Naive thymus-derived CD8-positive, alpha-beta T cell (primary cell): ENCODE measurements at regions not wholly inside any gene's neighbourhood (a gene's known extent, or its start where the extent isn't known, plus 50 kb on each side); places are given as distances from the start of the nearest gene placed in this dataset.
A peak's percentile ranks its signal among the peaks of the same experiment; 100 is the strongest.

Experiments used
- ATAC-seq, 2 donors: fragments of 150-1000 bp; cut with Tn5 transposase in 1 of 2; sonication (Bioruptor Pico), chemical (Tn5 transposase) in 1 of 2; 1 replicate in 1 of 2; 2 replicates in 1 of 2; pipeline ENCODE4 v1.10.0; 2021; ENCODE audit warnings: mild to moderate bottlenecking in 2 of 2, moderate library complexity in 2 of 2
- POLR2A ChIA-PET: fragments of 350-600 bp; sonication (Branson Sonifier 250); formaldehyde crosslinking; loops from one replicate; lab custom pipeline; 2021; ENCODE audit warnings: antibody characterized with exemption; lab: Charles Lee
- DNase-seq, 10 donors: peaks; one replicate each; pipeline versions ENCODE4 v3.0.0 to v3.0.0-alpha.2; 2020 to 2022
- H3K27ac Mint-ChIP-seq, 10 donors: one replicate each; pipeline ENCODE4 v1.8.0; 2020 to 2022; ENCODE audit warnings: mild to moderate bottlenecking in 10 of 10, mixed read lengths in 10 of 10, moderate library complexity in 4 of 10, inconsistent platforms in 1 of 10
- H3K27me3 Mint-ChIP-seq, 5 donors: one replicate each; pipeline ENCODE4 v1.8.0; 2021 to 2022; ENCODE audit warnings: mixed read lengths in 5 of 5
- H3K36me3 Mint-ChIP-seq, 3 donors: one replicate each; pipeline ENCODE4 v1.8.0; 2020 to 2022; ENCODE audit warnings: mixed read lengths in 3 of 3, mild to moderate bottlenecking in 2 of 3, inconsistent platforms in 1 of 3
- H3K4me1 Mint-ChIP-seq, 4 donors: one replicate each; pipeline ENCODE4 v1.8.0; 2021 to 2022; ENCODE audit warnings: mixed read lengths in 4 of 4
- H3K4me3 Mint-ChIP-seq, 10 donors: one replicate each; pipeline ENCODE4 v1.8.0; 2020 to 2022; ENCODE audit warnings: mild to moderate bottlenecking in 10 of 10, mixed read lengths in 10 of 10, moderate library complexity in 6 of 10, inconsistent platforms in 1 of 10
- H3K9me3 Mint-ChIP-seq, 9 donors: one replicate each; pipeline ENCODE4 v1.8.0; 2020 to 2022; ENCODE audit warnings: mixed read lengths in 9 of 9, mild to moderate bottlenecking in 3 of 9, inconsistent platforms in 1 of 9, moderate library complexity in 1 of 9

- peaks cover 0 to 1% (median 0%) of the 10 kb centered on the region in 5 donors for H3K27me3 Mint-ChIP-seq
- no peak overlapping the region for H3K27ac Mint-ChIP-seq
- POLR2A ChIA-PET: no interaction called here
- peaks cover 0 to 10% (median 6%) of the 10 kb centered on the region in 4 donors for H3K4me1 Mint-ChIP-seq
- DNase-seq: no peak
- H3K4me3 Mint-ChIP-seq: no peak overlapping the region
- no peaks in the 10 kb centered on the region for H3K36me3 Mint-ChIP-seq
- H3K9me3 Mint-ChIP-seq: no peaks in the 10 kb centered on the region
- no peak for ATAC-seq
Observed at GRCh38 chrY:13756615-13757014, 52.9 kb downstream of the TMSB4Y start.

- POLR2A ChIA-PET: interaction anchor here (0.9 kb wide), 1 partner anchor 15 kb away, joined by 6 read pairs; no protein-coding TSS in a partner anchor
- H3K36me3 Mint-ChIP-seq: peaks cover 0 to 7% (median 6%) of the 10 kb centered on the region in 3 donors
Observed at GRCh38 chrY:13766040-13766439, 62.3 kb downstream of the TMSB4Y start.

GRCh38 chrY:13790108-13790793 is 86.6 kb downstream of the TMSB4Y start:
- Mint-ChIP-seq H3K36me3 (peaks cover 0 to 14% (median 11%) of the 10 kb centered on the region in 3 donors), H3K27ac (peak overlapping the region in 2 of 10 donors; percentile 15 to 26), H3K27me3 (no peaks in the 10 kb centered on the region), H3K4me3 (peak overlapping the region in 2 of 10 donors; percentile 0 to 14), H3K9me3 (peaks cover 0 to 18% (median 0%) of the 10 kb centered on the region in 9 donors), H3K4me1 (peaks cover 12 to 21% (median 16%) of the 10 kb centered on the region in 4 donors)
- ATAC-seq (no peak), DNase-seq (no peak)
- POLR2A ChIA-PET: no interaction called here

More at GRCh38 chrY:13766040-13766439, 62.3 kb downstream of the TMSB4Y start:
- H3K27me3 Mint-ChIP-seq: no peaks in the 10 kb centered on the region
- no peak for ATAC-seq
- H3K9me3 Mint-ChIP-seq: no peaks in the 10 kb centered on the region
- peaks cover 0 to 5% (median under 1%) of the 10 kb centered on the region in 4 donors for H3K4me1 Mint-ChIP-seq
- DNase-seq: no peak
- no peak overlapping the region for H3K4me3 Mint-ChIP-seq
- no peak overlapping the region for H3K27ac Mint-ChIP-seq

DNA sequence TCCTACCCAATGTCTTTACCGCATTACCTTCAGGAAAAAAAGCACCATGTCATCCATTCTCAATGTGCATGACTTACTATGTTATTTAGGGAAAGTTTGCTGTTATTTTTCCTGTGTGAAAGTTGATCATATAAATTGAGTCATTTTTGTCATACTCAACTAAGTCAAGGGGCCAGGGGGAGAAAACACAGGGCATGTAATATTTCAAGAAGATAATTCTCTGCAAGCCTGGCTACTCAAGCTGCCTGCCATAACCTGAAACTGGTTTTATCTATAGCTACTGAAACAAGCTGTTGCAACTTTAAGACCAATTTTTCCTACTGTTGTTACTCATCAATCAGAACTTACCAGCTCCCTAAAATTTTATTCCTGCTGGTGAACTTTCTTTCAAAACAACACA is 91.4 kb downstream of the TMSB4Y start:
- POLR2A ChIA-PET: no interaction called here
- Mint-ChIP-seq H3K9me3 (no peaks in the 10 kb centered on the region), H3K27ac (no peak overlapping the region), H3K27me3 (no peaks in the 10 kb centered on the region), H3K4me3 (no peak overlapping the region), H3K36me3 (peaks cover 0 to 4% (median 3%) of the 10 kb centered on the region in 3 donors), H3K4me1 (peaks cover 4 to 5% (median 5%) of the 10 kb centered on the region in 4 donors)
- ATAC-seq (no peak), DNase-seq (no peak)

- Mint-ChIP-seq H3K4me1 (peaks cover 10 to 15% (median 13%) of the 10 kb centered on the region in 4 donors), H3K27ac (no peak overlapping the region), H3K4me3 (no peak overlapping the region), H3K27me3 (no peaks in the 10 kb centered on the region), H3K9me3 (peaks cover 0 to 1% (median 0%) of the 10 kb centered on the region in 9 donors), H3K36me3 (peaks cover 0 to 3% (median 2%) of the 10 kb centered on the region in 3 donors)
- no peak for ATAC-seq
- DNase-seq: no peak
- POLR2A ChIA-PET: no interaction called here
Observed at GRCh38 chrY:13802828-13803227, 99.1 kb downstream of the TMSB4Y start.

DNA sequence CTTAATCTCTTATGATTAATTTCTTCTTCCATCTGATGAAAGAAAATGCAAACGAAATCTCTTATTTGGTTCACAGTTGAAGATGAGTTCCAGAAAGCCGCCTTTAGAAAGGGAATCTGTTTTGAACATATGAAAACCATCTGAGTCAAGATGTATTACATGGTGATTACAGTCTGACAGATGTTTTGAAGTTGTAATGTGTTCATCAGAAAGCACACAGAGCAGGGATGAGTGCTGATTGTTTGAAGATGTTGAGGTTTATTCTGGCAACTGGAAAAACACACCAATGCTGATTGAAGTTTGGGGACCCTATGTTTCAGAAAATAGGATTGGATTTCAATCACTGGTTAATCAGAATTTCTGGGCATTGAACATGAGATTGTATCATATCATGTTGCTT is 99.7 kb downstream of the TMSB4Y start:
- H3K4me1 Mint-ChIP-seq: peaks cover 10 to 15% (median 13%) of the 10 kb centered on the region in 4 donors
- H3K9me3 Mint-ChIP-seq: peaks cover 0 to 1% (median 0%) of the 10 kb centered on the region in 9 donors
- no peaks in the 10 kb centered on the region for H3K27me3 Mint-ChIP-seq
- DNase-seq (no peak), ATAC-seq (no peak)
- POLR2A ChIA-PET: no interaction called here
- no peak overlapping the region for H3K4me3 Mint-ChIP-seq
- H3K27ac Mint-ChIP-seq: peak overlapping the region in 1 of 10 donors; percentile 59
- H3K36me3 Mint-ChIP-seq: peaks cover 0 to 6% (median 3%) of the 10 kb centered on the region in 3 donors

- peak overlapping the region in 3 of 10 donors; percentile 13 to 46 (median 40) for H3K27ac Mint-ChIP-seq
- H3K4me1 Mint-ChIP-seq: peaks cover 10 to 15% (median 13%) of the 10 kb centered on the region in 4 donors
- H3K27me3 Mint-ChIP-seq: no peaks in the 10 kb centered on the region
- ATAC-seq (no peak), DNase-seq (no peak)
- H3K9me3 Mint-ChIP-seq: peaks cover 0 to 4% (median 0%) of the 10 kb centered on the region in 9 donors
- peaks cover 0 to 16% (median 5%) of the 10 kb centered on the region in 3 donors for H3K36me3 Mint-ChIP-seq
- peak overlapping the region in 2 of 10 donors; percentile 6 to 23 for H3K4me3 Mint-ChIP-seq
- POLR2A ChIA-PET: no interaction called here
Observed at GRCh38 chrY:13804124-13805056, 100.7 kb downstream of the TMSB4Y start.

- POLR2A ChIA-PET: no interaction called here
Observed at GRCh38 chrY:13805057-13805735, 101.5 kb downstream of the TMSB4Y start.

DNA sequence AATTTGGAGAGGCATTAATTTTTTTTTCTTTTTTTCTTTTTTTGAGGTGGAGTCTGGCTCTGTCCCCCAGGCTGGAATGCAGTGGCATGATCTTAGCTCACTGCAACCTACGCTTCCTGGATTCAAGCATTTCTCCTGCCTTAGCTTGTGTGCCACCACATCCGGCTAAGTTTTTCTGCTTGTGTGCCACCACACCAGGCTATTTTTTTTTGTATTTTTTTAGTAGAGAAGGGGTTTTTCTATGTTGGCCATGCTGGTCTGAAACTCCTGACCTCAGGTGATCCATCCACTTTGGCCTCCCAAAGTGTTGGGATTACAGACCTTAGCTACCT is 102.0 kb downstream of the TMSB4Y start:
- POLR2A ChIA-PET: no interaction called here
- DNase-seq (no peak), ATAC-seq (peak in 1 of 2 donors; percentile 12)
- peaks cover 0 to 22% (median 13%) of the 10 kb centered on the region in 3 donors for H3K36me3 Mint-ChIP-seq
- H3K9me3 Mint-ChIP-seq: peaks cover 0 to 17% (median 0%) of the 10 kb centered on the region in 9 donors
- H3K4me1 Mint-ChIP-seq: peaks cover 10 to 16% (median 14%) of the 10 kb centered on the region in 4 donors
- peak overlapping the region in 3 of 10 donors; percentile 2 to 64 (median 46) for H3K27ac Mint-ChIP-seq
- peak overlapping the region in 2 of 10 donors; percentile 23 to 40 for H3K4me3 Mint-ChIP-seq
- H3K27me3 Mint-ChIP-seq: no peaks in the 10 kb centered on the region

More at GRCh38 chrY:13805057-13805735, 101.5 kb downstream of the TMSB4Y start:
- peaks cover 0 to 18% (median 12%) of the 10 kb centered on the region in 3 donors for H3K36me3 Mint-ChIP-seq
- no peaks in the 10 kb centered on the region for H3K27me3 Mint-ChIP-seq
- H3K27ac Mint-ChIP-seq: peak overlapping the region in 3 of 10 donors; percentile 2 to 64 (median 46)
- H3K4me1 Mint-ChIP-seq: peaks cover 10 to 16% (median 14%) of the 10 kb centered on the region in 4 donors
- H3K9me3 Mint-ChIP-seq: peaks cover 0 to 12% (median 0%) of the 10 kb centered on the region in 9 donors
- DNase-seq (no peak), ATAC-seq (peak in 1 of 2 donors; percentile 49)
- H3K4me3 Mint-ChIP-seq: peak overlapping the region in 4 of 10 donors; percentile 12 to 40 (median 23)

DNA sequence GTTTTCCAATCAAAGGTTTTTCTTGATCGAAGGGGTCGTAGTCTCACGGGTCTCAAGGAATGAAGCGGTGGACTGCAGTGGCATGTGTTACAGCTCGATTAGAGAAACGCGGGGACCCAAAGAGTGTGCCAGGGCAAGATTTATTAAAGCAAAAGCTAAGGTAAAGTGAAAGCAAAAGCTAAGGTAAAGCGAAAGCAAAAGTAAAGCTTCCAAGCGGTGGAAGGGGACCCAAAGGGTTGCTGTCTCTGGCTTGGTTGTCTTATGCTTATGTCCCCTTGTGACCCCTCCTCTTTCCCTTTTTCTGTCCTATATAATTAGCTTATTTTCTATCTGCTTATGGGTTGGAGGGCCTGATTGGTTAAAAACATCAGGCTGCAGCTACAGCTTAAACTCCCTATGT is 126.4 kb downstream of the TMSB4Y start:
- no peak for ATAC-seq
- no peak overlapping the region for H3K4me3 Mint-ChIP-seq
- peaks cover 0 to 12% (median 0%) of the 10 kb centered on the region in 9 donors for H3K9me3 Mint-ChIP-seq
- DNase-seq: no peak
- H3K4me1 Mint-ChIP-seq: peaks cover 0 to 2% (median under 1%) of the 10 kb centered on the region in 4 donors
- POLR2A ChIA-PET: no interaction called here
- H3K27me3 Mint-ChIP-seq: no peaks in the 10 kb centered on the region
- H3K27ac Mint-ChIP-seq: peak overlapping the region in 1 of 10 donors; percentile 49
- H3K36me3 Mint-ChIP-seq: peaks cover 0 to 5% (median 0%) of the 10 kb centered on the region in 3 donors

- H3K9me3 Mint-ChIP-seq: peaks cover 0 to 20% (median 2%) of the 10 kb centered on the region in 9 donors
- no peak overlapping the region for H3K4me3 Mint-ChIP-seq
- DNase-seq: no peak
- POLR2A ChIA-PET: no interaction called here
- H3K4me1 Mint-ChIP-seq: peaks cover 0 to 2% (median 0%) of the 10 kb centered on the region in 4 donors
- H3K27ac Mint-ChIP-seq: no peak overlapping the region
- ATAC-seq: no peak
- peaks cover 0 to 41% (median 24%) of the 10 kb centered on the region in 3 donors for H3K36me3 Mint-ChIP-seq
- no peaks in the 10 kb centered on the region for H3K27me3 Mint-ChIP-seq
Observed at GRCh38 chrY:13844411-13844810, 140.7 kb downstream of the TMSB4Y start.

DNA sequence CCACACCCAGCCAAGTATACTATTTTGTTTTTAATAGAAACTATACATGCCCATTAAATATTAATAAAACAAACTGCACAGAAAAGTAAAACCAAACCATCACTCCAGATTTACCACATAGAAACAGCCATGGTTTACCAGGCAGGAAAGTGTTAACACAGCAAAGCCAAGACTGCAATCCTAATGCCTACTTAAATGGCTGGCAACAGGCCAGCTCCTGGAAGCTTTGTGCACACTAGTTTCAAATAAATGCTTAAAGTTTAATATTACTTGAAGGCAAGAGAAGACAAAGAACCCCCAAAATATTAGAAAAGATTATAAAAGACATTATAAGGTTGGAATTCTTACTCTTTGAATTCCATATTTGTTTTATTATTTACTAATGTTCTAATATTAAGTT is 141.0 kb downstream of the VCY start:
- Mint-ChIP-seq H3K4me1 (peaks cover 0 to 2% (median 0%) of the 10 kb centered on the region in 4 donors), H3K9me3 (peaks cover 0 to 20% (median 2%) of the 10 kb centered on the region in 9 donors), H3K36me3 (peaks cover 0 to 41% (median 24%) of the 10 kb centered on the region in 3 donors), H3K27ac (no peak overlapping the region), H3K4me3 (no peak overlapping the region), H3K27me3 (no peaks in the 10 kb centered on the region)
- DNase-seq (no peak), ATAC-seq (no peak)
- POLR2A ChIA-PET: no interaction called here
